ENCODE measurements at regions not wholly inside any gene's neighbourhood (a gene's known extent, or its start where the extent isn't known, plus 50 kb on each side); places are given as distances from the start of the nearest gene placed in this dataset.

GRCh38 chr6:134628154-134628553 lies 310.2 kb upstream of the SGK1 start:
- no peak for DNase-seq (ENCODE audit: low spot score)
- TF ChIP-seq CTCF (IDR thresholded peaks at IDR 0.05; ENCODE audit: extremely low read depth, missing control alignments) = no peak

DNA sequence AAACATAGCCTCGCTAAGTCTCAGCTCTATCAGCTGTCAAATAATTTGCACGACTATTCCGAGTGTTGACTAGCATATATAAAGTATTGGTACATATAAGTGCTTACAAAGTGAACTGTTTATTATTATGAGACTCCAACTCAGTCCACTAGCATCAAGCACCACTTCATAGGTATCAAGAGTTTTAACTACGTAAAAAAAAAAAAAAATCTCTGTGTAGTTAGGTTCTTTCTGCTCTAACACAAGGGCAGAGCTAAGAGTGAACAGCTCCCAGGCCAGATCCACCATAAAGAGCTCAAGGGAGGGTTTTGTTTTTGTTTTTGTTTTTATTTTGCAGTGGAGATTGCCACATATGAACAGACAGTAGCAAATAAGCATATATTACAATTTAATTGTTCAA lies 309.8 kb upstream of the SGK1 start:
- no peak for TF ChIP-seq CTCF (IDR thresholded peaks at IDR 0.05; ENCODE audit: extremely low read depth, missing control alignments)
- DNase-seq (ENCODE audit: low spot score) = no peak

- no peak for DNase-seq (ENCODE audit: low spot score)
- TF ChIP-seq CTCF (IDR thresholded peaks at IDR 0.05; ENCODE audit: extremely low read depth, missing control alignments) = no peak
These were observed 308.7 kb upstream of the SGK1 start for GRCh38 chr6:134626589-134626988.

DNA sequence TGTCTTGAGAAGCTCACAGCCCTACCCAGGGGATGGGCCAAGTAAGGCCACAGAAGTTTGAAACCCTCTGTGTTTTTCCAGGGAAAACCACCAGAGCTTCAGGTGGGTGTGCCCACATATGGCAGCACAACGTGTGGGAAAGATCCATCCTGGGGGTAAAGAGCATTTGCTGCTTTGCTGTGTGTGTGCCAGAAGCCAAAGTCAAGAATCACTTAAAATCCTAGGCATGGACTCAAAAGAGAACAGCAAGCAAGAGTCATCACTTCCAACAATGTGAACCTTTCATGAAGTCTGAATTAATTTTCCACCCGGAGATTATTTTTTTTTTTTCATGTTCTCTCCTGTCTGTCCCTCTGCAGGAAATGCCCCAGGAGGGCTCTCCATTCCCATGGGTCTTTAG lies 308.2 kb upstream of the SGK1 start:
- DNase-seq (ENCODE audit: low spot score) = no peak
- no peak for TF ChIP-seq CTCF (IDR thresholded peaks at IDR 0.05; ENCODE audit: extremely low read depth, missing control alignments)

GRCh38 chr6:134624781-134625180 lies 306.9 kb upstream of the SGK1 start:
- DNase-seq (ENCODE audit: low spot score) = no peak
- no peak for TF ChIP-seq CTCF (IDR thresholded peaks at IDR 0.05; ENCODE audit: extremely low read depth, missing control alignments)

DNA sequence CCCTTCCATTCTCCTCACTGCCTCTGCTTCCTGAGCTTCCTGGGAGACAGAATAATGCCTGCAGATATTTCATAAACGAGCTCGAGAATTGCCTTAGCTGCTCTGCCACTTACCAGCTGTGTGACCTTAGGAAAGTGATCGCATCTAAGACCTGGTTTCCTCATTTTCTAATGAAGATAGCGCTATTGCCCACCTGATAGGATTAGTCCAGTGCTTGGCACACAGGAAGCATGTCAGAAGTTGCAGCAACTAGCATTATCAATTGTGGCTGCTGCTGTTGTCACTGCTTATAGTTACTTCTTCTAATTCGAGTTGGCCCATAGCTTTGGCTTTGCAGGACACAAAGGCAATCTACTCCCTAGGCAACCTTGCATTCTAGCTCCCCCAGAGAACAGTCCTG lies 305.5 kb upstream of the SGK1 start:
- TF ChIP-seq CTCF (IDR thresholded peaks at IDR 0.05; ENCODE audit: extremely low read depth, missing control alignments) = no peak
- no peak for DNase-seq (ENCODE audit: low spot score)

GRCh38 chr6:134622382-134623173 lies 304.7 kb upstream of the SGK1 start:
- DNase-seq (ENCODE audit: low spot score) = no peak
- TF ChIP-seq CTCF (IDR thresholded peaks at IDR 0.05; ENCODE audit: extremely low read depth, missing control alignments) = no peak
